Caco-2 (cell line): ENCODE measurements at regions not wholly inside any gene's neighbourhood (a gene's known extent, or its start where the extent isn't known, plus 50 kb on each side); places are given as distances from the start of the nearest gene placed in this dataset.

Experiments used
- BruUV-seq: library from RNA; stranded (reverse); fragments of 400-500 nt; replicated peaks from 2 replicates; lab custom pipeline; 2021; lab: Mats Ljungman, UMichigan
- CTCF ChIA-PET: fragments of 300-600 bp; sonication (Branson Sonifier 250); formaldehyde crosslinking; loops from one replicate; lab custom pipeline; 2022; ENCODE audit warnings: antibody characterized with exemption; lab: Charles Lee
- POLR2A ChIA-PET: fragments of 300-600 bp; sonication (Branson Sonifier 250); formaldehyde crosslinking; loops from one replicate; lab custom pipeline; 2022; ENCODE audit warnings: antibody characterized with exemption; lab: Charles Lee
- DNase-seq, 2 experiments: peaks; one replicate each; pipeline versions ENCODE4 v3.0.0 to v3.0.0-alpha.2; 2020 to 2022
- H3K27me3 ChIP-seq: replicated peaks from 2 replicates; pipeline ENCODE4 v1.6.0; 2011; ENCODE audit warnings: low read length; ENCODE audit not compliant: control insufficient read depth, insufficient read depth
- H3K36me3 ChIP-seq: 2 replicates; pipeline ENCODE4 v1.5.1; 2011; ENCODE audit warnings: low read length; ENCODE audit not compliant: control insufficient read depth, insufficient read depth
- H3K4me1 ChIP-seq: fragments of 250-450 bp; sonication (Bioruptor Pico); 2 replicates; pipeline ENCODE4 v1.5.1; 2020; ENCODE audit warnings: mild to moderate bottlenecking
- H3K4me3 ChIP-seq: 2 replicates; pipeline ENCODE4 v1.5.1; 2011; ENCODE audit warnings: low read depth, mild to moderate bottlenecking, control low read depth, low read length
- H3K9me3 ChIP-seq: fragments of 250-450 bp; sonication (Bioruptor Pico); 2 replicates; pipeline ENCODE4 v1.5.1; 2020; ENCODE audit warnings: mild to moderate bottlenecking, moderate library complexity
- H3K27ac Mint-ChIP-seq: one replicate; pipeline ENCODE4 v1.8.0; 2022; ENCODE audit warnings: mixed read lengths; ENCODE audit not compliant: unreplicated experiment
- H3K27me3 Mint-ChIP-seq: one replicate; pipeline ENCODE4 v1.8.0; 2022; ENCODE audit warnings: mixed read lengths; ENCODE audit not compliant: insufficient read depth, unreplicated experiment
- H3K36me3 Mint-ChIP-seq: one replicate; pipeline ENCODE4 v1.8.0; 2022; ENCODE audit warnings: mild to moderate bottlenecking, mixed read lengths; ENCODE audit not compliant: insufficient read depth, unreplicated experiment
- H3K4me1 Mint-ChIP-seq: one replicate; pipeline ENCODE4 v1.8.0; 2022; ENCODE audit warnings: low read depth, mixed read lengths; ENCODE audit not compliant: unreplicated experiment
- H3K4me3 Mint-ChIP-seq: one replicate; pipeline ENCODE4 v1.8.0; 2022; ENCODE audit warnings: mild to moderate bottlenecking, moderate library complexity, mixed read lengths; ENCODE audit not compliant: unreplicated experiment
- H3K9me3 Mint-ChIP-seq: one replicate; pipeline ENCODE4 v1.8.0; 2022; ENCODE audit warnings: mixed read lengths; ENCODE audit not compliant: unreplicated experiment
- CTCF ChIP-seq, 2 experiments: fragments of 200-600 bp in 1 of 2; IDR thresholded peaks; 1 replicate in 1 of 2; 2 replicates in 1 of 2; pipeline versions ENCODE4 v1.5.1 to v1.8.0; 2011 to 2022; ENCODE audit warnings: antibody characterized with exemption in 1 of 2, control low read depth in 1 of 2, inconsistent platforms in 1 of 2, low read depth in 1 of 2, low read length in 1 of 2, mild to moderate bottlenecking in 1 of 2, moderate library complexity in 1 of 2; ENCODE audit not compliant: insufficient read depth in 1 of 2, severe bottlenecking in 1 of 2, unreplicated experiment in 1 of 2
- intact Hi-C: fragments of 100-400 bp; cut with micrococcal nuclease; formaldehyde crosslinking; loops from one replicate; pipeline ENCODE4 v1.10.0; 2022; ENCODE audit not compliant: unreplicated experiment

GRCh38 chr6:27066381-27066780 lies 181.1 kb upstream of the PRSS16 start:
- BruUV-seq, result no TSS peak
- ChIA-PET CTCF (no interaction called here), POLR2A (no interaction called here)
- no peaks in the 10 kb centered on the region for H3K9me3 ChIP-seq
- Mint-ChIP-seq H3K9me3 (no peaks in the 10 kb centered on the region), H3K4me1 (peaks cover 7% of the 10 kb centered on the region), H3K27me3 (no peaks in the 10 kb centered on the region), H3K27ac (no peak overlapping the region), H3K4me3 (no peak overlapping the region), H3K36me3 (no peaks in the 10 kb centered on the region)
- no peak overlapping the region for H3K4me3 ChIP-seq
- intact Hi-C loops, result no loop called here
- TF ChIP-seq CTCF (IDR thresholded peaks at IDR 0.05; ENCODE audit: insufficient read depth in 1 of 2, low read depth in 1 of 2, low read length in 1 of 2, severe bottlenecking in 1 of 2, unreplicated experiment in 1 of 2), result no peak
- no peaks in the 10 kb centered on the region for H3K36me3 ChIP-seq
- H3K4me1 ChIP-seq, result no peaks in the 10 kb centered on the region
- H3K27me3 ChIP-seq, result no peaks in the 10 kb centered on the region
- no peak for DNase-seq

GRCh38 chr6:27066802-27067201 lies 180.7 kb upstream of the PRSS16 start:
- H3K36me3 ChIP-seq, result no peaks in the 10 kb centered on the region
- H3K27me3 ChIP-seq, result no peaks in the 10 kb centered on the region
- DNase-seq, result no peak
- no peaks in the 10 kb centered on the region for H3K27me3 Mint-ChIP-seq
- H3K36me3 Mint-ChIP-seq, result no peaks in the 10 kb centered on the region
- no peak overlapping the region for H3K4me3 ChIP-seq
- TF ChIP-seq CTCF (IDR thresholded peaks at IDR 0.05; ENCODE audit: insufficient read depth in 1 of 2, low read depth in 1 of 2, low read length in 1 of 2, severe bottlenecking in 1 of 2, unreplicated experiment in 1 of 2), result no peak
- no peaks in the 10 kb centered on the region for H3K9me3 Mint-ChIP-seq
- no peak overlapping the region for H3K27ac Mint-ChIP-seq
- ChIA-PET CTCF (no interaction called here), POLR2A (no interaction called here)
- intact Hi-C loops, result no loop called here
- no TSS peak for BruUV-seq
- no peaks in the 10 kb centered on the region for H3K4me1 ChIP-seq
- H3K9me3 ChIP-seq, result no peaks in the 10 kb centered on the region
- no peak overlapping the region for H3K4me3 Mint-ChIP-seq
- peaks cover 7% of the 10 kb centered on the region for H3K4me1 Mint-ChIP-seq

- no peak for TF ChIP-seq CTCF (IDR thresholded peaks at IDR 0.05; ENCODE audit: insufficient read depth in 1 of 2, low read depth in 1 of 2, low read length in 1 of 2, severe bottlenecking in 1 of 2, unreplicated experiment in 1 of 2)
- no peaks in the 10 kb centered on the region for H3K27me3 ChIP-seq
- DNase-seq, result no peak
- H3K9me3 ChIP-seq, result no peaks in the 10 kb centered on the region
- H3K4me3 ChIP-seq, result no peak overlapping the region
- peaks cover 21% of the 10 kb centered on the region for H3K4me1 Mint-ChIP-seq
- ChIA-PET CTCF (no interaction called here), POLR2A (no interaction called here)
- H3K4me3 Mint-ChIP-seq, result no peak overlapping the region
- H3K36me3 Mint-ChIP-seq, result no peaks in the 10 kb centered on the region
- H3K27ac Mint-ChIP-seq, result no peak overlapping the region
- no peaks in the 10 kb centered on the region for H3K27me3 Mint-ChIP-seq
- BruUV-seq, result no TSS peak
- peaks cover 12% of the 10 kb centered on the region for H3K4me1 ChIP-seq
- intact Hi-C loops, result no loop called here
- H3K9me3 Mint-ChIP-seq, result no peaks in the 10 kb centered on the region
- H3K36me3 ChIP-seq, result no peaks in the 10 kb centered on the region
Observed at GRCh38 chr6:27073441-27073840, 174.1 kb upstream of the PRSS16 start.
